ENCODE measurements at regions not wholly inside any gene's neighbourhood (a gene's known extent, or its start where the extent isn't known, plus 50 kb on each side); places are given as distances from the start of the nearest gene placed in this dataset.

GRCh38 chr11:122523846-122524805, 131.4 kb upstream of the UBASH3B start:
- POLR2A ChIA-PET = no interaction called here
- no peak for TF ChIP-seq CTCF (IDR thresholded peaks at IDR 0.05)
- intact Hi-C loops (cut with micrococcal nuclease) = no loop called here
- Mint-ChIP-seq H3K4me1 (ENCODE audit: low read depth) (no peaks in the 10 kb centered on the region), H3K4me3 (no peak overlapping the region), H3K27me3 (peaks cover 27% of the 10 kb centered on the region), H3K27ac (no peak overlapping the region), H3K36me3 (ENCODE audit: low read depth) (no peaks in the 10 kb centered on the region), H3K9me3 (no peaks in the 10 kb centered on the region)
- CTCF ChIA-PET = no interaction called here
- DNase-seq (no peak), ATAC-seq (no peak)

- no peaks in the 10 kb centered on the region for H3K36me3 Mint-ChIP-seq (ENCODE audit: low read depth)
- no peak for TF ChIP-seq CTCF (IDR thresholded peaks at IDR 0.05)
- no peaks in the 10 kb centered on the region for H3K9me3 Mint-ChIP-seq
- H3K4me1 Mint-ChIP-seq (ENCODE audit: low read depth) = no peaks in the 10 kb centered on the region
- H3K4me3 Mint-ChIP-seq = no peak overlapping the region
- CTCF ChIA-PET = no interaction called here
- DNase-seq = no peak
- no peak overlapping the region for H3K27ac Mint-ChIP-seq
- H3K27me3 Mint-ChIP-seq = peaks cover 15% of the 10 kb centered on the region
- intact Hi-C loops (cut with micrococcal nuclease) = no loop called here
- POLR2A ChIA-PET = no interaction called here
- ATAC-seq = no peak
Measured at GRCh38 chr11:122521626-122522025, 133.9 kb upstream of the UBASH3B start.

- no peak for TF ChIP-seq CTCF (IDR thresholded peaks at IDR 0.05)
- ATAC-seq = no peak
- H3K4me3 Mint-ChIP-seq = no peak overlapping the region
- H3K36me3 Mint-ChIP-seq (ENCODE audit: low read depth) = no peaks in the 10 kb centered on the region
- intact Hi-C loops (cut with micrococcal nuclease) = no loop called here
- ChIA-PET CTCF (interaction anchor here (1.5 kb wide), 1 partner anchor 303 kb away, joined by 3 read pairs; no protein-coding TSS in a partner anchor), POLR2A (no interaction called here)
- H3K9me3 Mint-ChIP-seq = no peaks in the 10 kb centered on the region
- no peak for DNase-seq
- no peaks in the 10 kb centered on the region for H3K4me1 Mint-ChIP-seq (ENCODE audit: low read depth)
- H3K27me3 Mint-ChIP-seq = peaks cover 6% of the 10 kb centered on the region
- H3K27ac Mint-ChIP-seq = no peak overlapping the region
Measured at GRCh38 chr11:122517403-122518379, 137.8 kb upstream of the UBASH3B start.

- POLR2A ChIA-PET = no interaction called here
- ATAC-seq (no peak), DNase-seq (no peak)
- intact Hi-C loops (cut with micrococcal nuclease) = no loop called here
- Mint-ChIP-seq H3K36me3 (ENCODE audit: low read depth) (no peaks in the 10 kb centered on the region), H3K27ac (no peak overlapping the region), H3K4me3 (no peak overlapping the region), H3K9me3 (no peaks in the 10 kb centered on the region), H3K4me1 (ENCODE audit: low read depth) (no peaks in the 10 kb centered on the region), H3K27me3 (peaks cover 6% of the 10 kb centered on the region)
- CTCF ChIA-PET = interaction anchor here (1.5 kb wide), 1 partner anchor 302 kb away, joined by 3 read pairs; no protein-coding TSS in a partner anchor
- no peak for TF ChIP-seq CTCF (IDR thresholded peaks at IDR 0.05)
Measured at GRCh38 chr11:122516686-122517085, 138.8 kb upstream of the UBASH3B start.

All from activated CD8-positive, alpha-beta T cell treated with anti-CD3 and anti-CD28 coated beads for 36 hours (primary cell).